SU-DHL-6 (cell line): ENCODE measurements at regions not wholly inside any gene's neighbourhood (a gene's known extent, or its start where the extent isn't known, plus 50 kb on each side); places are given as distances from the start of the nearest gene placed in this dataset.

Experiments used
- H2AFZ ChIP-seq: fragments of 200-600 bp; sonication (generic); 2 replicates; pipeline ENCODE4 v1.6.1; 2014; ENCODE audit warnings: low read depth, mild to moderate bottlenecking, moderate library complexity, mixed read lengths, antibody characterized with exemption, low read length; ENCODE audit not compliant: severe bottlenecking
- H3F3A ChIP-seq: fragments of 200-600 bp; shearing (Covaris generic); 2 replicates; pipeline ENCODE4 v1.6.0; 2016; ENCODE audit warnings: antibody characterized with exemption, mild to moderate bottlenecking; ENCODE audit not compliant: insufficient read depth
- H3K27ac ChIP-seq: fragments of 200-600 bp; sonication (generic); 2 replicates; pipeline ENCODE4 v1.5.1; 2016; ENCODE audit warnings: low read depth, mild to moderate bottlenecking, low read length, moderate library complexity, mixed read lengths
- H3K27me3 ChIP-seq: fragments of 200-600 bp; sonication (generic), shearing (Covaris generic); 2 replicates; pipeline ENCODE4 v1.6.0; 2014; ENCODE audit warnings: mild to moderate bottlenecking, low read length
- H3K36me3 ChIP-seq: fragments of 200-600 bp; sonication (generic); 2 replicates; pipeline ENCODE4 v1.6.1; 2014; ENCODE audit warnings: mild to moderate bottlenecking, low read length, mixed read lengths
- H3K4me2 ChIP-seq: fragments of 300-600, 200-600 bp; shearing (Covaris generic), sonication (generic); 2 replicates; pipeline ENCODE4 v1.6.0; 2014; ENCODE audit warnings: low read length, low read depth, mild to moderate bottlenecking; ENCODE audit not compliant: poor library complexity, severe bottlenecking
- H3K4me3 ChIP-seq: fragments of 200-600 bp; sonication (generic); 2 replicates; pipeline ENCODE4 v1.5.1; 2014; ENCODE audit warnings: antibody characterized with exemption, low read length, mild to moderate bottlenecking, mixed read lengths; ENCODE audit not compliant: insufficient read depth, poor library complexity, severe bottlenecking
- H3K79me2 ChIP-seq: fragments of 200-600 bp; sonication (generic); 2 replicates; pipeline ENCODE4 v1.6.1; 2014; ENCODE audit warnings: mild to moderate bottlenecking, low read length, moderate library complexity; ENCODE audit not compliant: insufficient read depth
- H3K9ac ChIP-seq: fragments of 200-600 bp; sonication (generic); 2 replicates; pipeline ENCODE4 v1.7.0; 2014; ENCODE audit warnings: mild to moderate bottlenecking, low read length
- H3K9me2 ChIP-seq: fragments of 200-600 bp; sonication (generic); replicated peaks from 2 replicates; pipeline ENCODE4 v1.6.1; 2014; ENCODE audit warnings: low read length; ENCODE audit not compliant: insufficient read depth
- H3K9me3 ChIP-seq: fragments of 200-600 bp; sonication (generic); 2 replicates; pipeline ENCODE4 v1.6.1; 2014; ENCODE audit warnings: low read length, mixed read lengths; ENCODE audit not compliant: insufficient read depth
- H4K20me1 ChIP-seq: fragments of 200-600 bp; sonication (generic); 2 replicates; pipeline ENCODE4 v1.6.1; 2014; ENCODE audit warnings: low read depth, mild to moderate bottlenecking, antibody characterized with exemption, low read length, moderate library complexity, mixed read lengths
- CTCF ChIP-seq: fragments of 200-600 bp; sonication (generic); IDR thresholded peaks from one replicate; pipeline ENCODE4 v1.5.1; 2017; ENCODE audit warnings: antibody characterized with exemption, mild to moderate bottlenecking, low read length, moderate library complexity; ENCODE audit not compliant: insufficient read depth, poor library complexity, severe bottlenecking
- EZH2phosphoT487 ChIP-seq: fragments of 200-600 bp; sonication (generic), shearing (Covaris generic); conservative IDR thresholded peaks from 2 replicates; pipeline ENCODE4 v1.6.1; 2018; ENCODE audit warnings: mild to moderate bottlenecking, antibody characterized with exemption, low read length, moderate library complexity, mixed read lengths

DNA sequence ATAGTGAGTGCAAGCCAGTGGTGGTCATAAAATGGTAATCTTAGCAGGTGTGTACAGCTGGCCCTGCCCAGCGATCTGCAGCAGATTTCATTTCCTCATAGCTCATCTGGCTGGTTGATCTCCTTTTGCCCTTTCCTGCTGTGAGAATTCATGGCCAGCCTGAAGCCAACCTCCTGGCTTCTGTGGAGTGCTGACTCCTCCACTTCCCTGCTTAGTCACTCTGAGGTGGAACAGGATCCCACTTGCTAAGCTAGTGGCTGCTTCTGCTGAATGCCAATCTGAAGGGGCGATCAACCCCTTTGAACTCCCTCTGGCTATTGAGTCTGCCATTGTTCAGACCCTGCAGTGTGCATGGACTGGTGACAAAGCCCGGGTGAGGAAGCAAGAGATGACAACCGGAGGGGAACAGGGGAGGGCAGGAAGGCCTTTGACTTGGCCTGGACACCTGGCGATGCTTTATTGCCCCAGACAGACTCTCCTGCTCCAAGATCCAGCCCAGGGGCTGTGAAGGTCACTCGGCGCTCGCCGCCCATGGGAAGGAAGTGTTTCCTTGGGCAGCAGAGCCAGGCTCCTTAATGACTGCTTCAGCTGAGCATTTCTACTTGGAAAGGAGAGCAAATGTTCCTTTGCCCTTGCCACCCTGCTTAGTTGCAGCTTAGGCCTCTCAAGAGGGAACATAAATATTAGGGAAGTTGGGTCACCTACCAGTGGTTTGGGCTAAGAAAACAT lies 341.1 kb downstream of the ZSWIM6 start:
- H3K27ac ChIP-seq, result no peak overlapping the region
- H2AFZ ChIP-seq, result no peak overlapping the region
- H3K27me3 ChIP-seq, result no peaks in the 10 kb centered on the region
- no peaks in the 10 kb centered on the region for H3F3A ChIP-seq
- no peaks in the 10 kb centered on the region for H4K20me1 ChIP-seq
- H3K4me3 ChIP-seq, result no peak overlapping the region
- TF ChIP-seq EZH2phosphoT487 (no peak), CTCF (no peak)
- no peak overlapping the region for H3K4me2 ChIP-seq
- H3K36me3 ChIP-seq, result no peaks in the 10 kb centered on the region
- no peaks in the 10 kb centered on the region for H3K9me2 ChIP-seq
- H3K9me3 ChIP-seq, result no peaks in the 10 kb centered on the region
- H3K9ac ChIP-seq, result no peak overlapping the region
- H3K79me2 ChIP-seq, result no peaks in the 10 kb centered on the region

DNA sequence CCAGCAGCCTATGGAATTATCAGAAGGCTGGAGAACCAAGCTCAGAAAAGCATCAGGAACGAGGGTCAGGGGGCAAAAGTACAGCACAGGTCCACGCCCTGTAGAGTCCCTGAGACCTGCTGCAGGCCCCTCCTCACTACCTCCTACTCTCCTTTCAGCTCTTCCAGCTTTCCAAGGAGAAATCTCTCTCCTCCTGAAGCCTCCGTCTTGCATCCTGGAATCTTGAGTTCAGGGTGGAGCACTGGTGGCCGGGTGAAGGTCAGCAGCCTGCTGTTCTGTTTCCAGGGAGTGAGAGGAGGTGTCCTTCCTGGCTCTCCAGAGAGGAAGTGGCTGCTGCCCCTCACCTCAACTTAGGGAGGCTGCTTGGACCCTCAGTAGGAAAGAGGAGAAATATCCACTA lies 342.3 kb downstream of the ZSWIM6 start:
- Histone ChIP-seq H4K20me1 (no peaks in the 10 kb centered on the region), H3K79me2 (no peaks in the 10 kb centered on the region), H3K36me3 (no peaks in the 10 kb centered on the region), H3K4me2 (no peak overlapping the region), H3K9me3 (no peaks in the 10 kb centered on the region), H3K9ac (no peak overlapping the region), H3K27ac (no peak overlapping the region), H3K27me3 (no peaks in the 10 kb centered on the region), H2AFZ (no peak overlapping the region), H3K9me2 (no peaks in the 10 kb centered on the region), H3F3A (no peaks in the 10 kb centered on the region), H3K4me3 (no peak overlapping the region)
- TF ChIP-seq CTCF (no peak), EZH2phosphoT487 (no peak)

DNA sequence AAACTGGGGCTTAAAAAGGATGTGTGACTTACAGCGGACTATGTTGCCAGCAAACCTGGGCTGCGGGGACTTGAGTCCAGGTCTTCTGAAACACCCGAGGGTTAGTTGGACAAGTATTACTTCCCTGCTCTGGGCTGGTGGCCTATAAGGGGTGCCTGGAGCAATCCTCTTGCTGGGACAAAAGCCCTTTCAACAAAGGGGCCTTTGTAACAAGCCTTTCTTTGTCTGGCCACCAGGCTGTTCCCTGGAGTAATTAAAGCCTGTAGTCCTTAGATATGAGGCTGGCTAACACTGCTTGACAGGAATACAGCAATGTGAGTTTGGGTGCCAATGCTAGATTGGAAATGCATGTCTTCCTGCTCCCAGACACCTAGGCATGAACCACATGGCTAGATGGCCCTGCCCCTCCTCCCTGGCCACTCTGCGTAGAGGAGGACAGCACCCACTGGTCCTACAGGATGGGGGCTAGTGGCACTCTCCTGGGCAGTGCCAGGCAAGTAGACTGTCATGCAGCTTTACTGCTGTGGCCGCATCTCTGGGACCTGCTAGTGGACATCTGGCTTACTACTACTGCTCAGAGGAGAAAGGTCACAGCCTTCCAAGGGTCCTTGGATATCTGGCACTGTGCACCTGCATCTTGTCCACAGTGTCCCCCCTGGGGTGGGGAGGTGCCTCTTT lies 343.1 kb downstream of the ZSWIM6 start:
- Histone ChIP-seq H3F3A (no peaks in the 10 kb centered on the region), H2AFZ (no peak overlapping the region), H3K9me2 (no peaks in the 10 kb centered on the region), H3K4me3 (no peak overlapping the region), H3K79me2 (no peaks in the 10 kb centered on the region), H3K27me3 (no peaks in the 10 kb centered on the region), H3K36me3 (no peaks in the 10 kb centered on the region), H3K9me3 (no peaks in the 10 kb centered on the region), H3K4me2 (no peak overlapping the region), H3K27ac (no peak overlapping the region), H3K9ac (no peak overlapping the region), H4K20me1 (no peaks in the 10 kb centered on the region)
- no peak for TF ChIP-seq CTCF
- no peak for TF ChIP-seq EZH2phosphoT487
